ENCODE measurements at regions not wholly inside any gene's neighbourhood (a gene's known extent, or its start where the extent isn't known, plus 50 kb on each side); places are given as distances from the start of the nearest gene placed in this dataset.

- TF ChIP-seq CTCF (conservative IDR thresholded peaks at IDR 0.05; ENCODE audit: low read depth, low read length) (no peak), EZH2 (IDR thresholded peaks at IDR 0.05; ENCODE audit: low read length, unreplicated experiment) (no peak)
Measured at GRCh38 chrX:39372115-39372514, 570.9 kb downstream of the MID1IP1 start.
